ENCODE measurements at regions not wholly inside any gene's neighbourhood (a gene's known extent, or its start where the extent isn't known, plus 50 kb on each side); places are given as distances from the start of the nearest gene placed in this dataset.

GRCh38 chr3:187900993-187901755 is 155.9 kb upstream of the BCL6 start:
- Histone ChIP-seq H3K27ac (ENCODE audit: control insufficient read depth, insufficient read depth) (no peak overlapping the region), H4K20me1 (ENCODE audit: control insufficient read depth, insufficient read depth) (peaks cover 2% of the 10 kb centered on the region; the same call in 1 of the 2 replicates), H2AFZ (ENCODE audit: control insufficient read depth, low read depth, low read length) (no peak overlapping the region), H3K4me1 (ENCODE audit: control insufficient read depth, insufficient read depth, low read length) (peaks cover 16% of the 10 kb centered on the region), H3K9me3 (replicated peaks; ENCODE audit: control insufficient read depth, insufficient read depth, low read length) (no peaks in the 10 kb centered on the region; the same call in 2 of the 3 replicates), H3K4me3 (no peak overlapping the region), H3K9ac (ENCODE audit: control insufficient read depth, insufficient read depth, low read length) (no peak overlapping the region), H3K4me2 (ENCODE audit: control insufficient read depth, insufficient read depth) (peak overlapping the region; percentile 40), H3K27me3 (replicated peaks in 1 of 2; ENCODE audit: control insufficient read depth in 2 of 2, insufficient read depth in 2 of 2, low read length in 1 of 2) (peaks cover 4 to 18% of the 10 kb centered on the region in 2 experiments), H3K79me2 (ENCODE audit: control insufficient read depth, insufficient read depth, low read length) (no peaks in the 10 kb centered on the region), H3K36me3 (ENCODE audit: control insufficient read depth in 2 of 2, insufficient read depth in 2 of 2, low read length in 1 of 2) (no peaks in the 10 kb centered on the region)
- in situ Hi-C loops (cut with MboI) (no loop called here), intact Hi-C loops (cut with micrococcal nuclease; ENCODE audit: unreplicated experiment) (loop anchor here (5.0 kb wide), 1 partner anchor 154 kb away; the partner anchor contains the start of gene BCL6)
- TF ChIP-seq, protein P1, sequence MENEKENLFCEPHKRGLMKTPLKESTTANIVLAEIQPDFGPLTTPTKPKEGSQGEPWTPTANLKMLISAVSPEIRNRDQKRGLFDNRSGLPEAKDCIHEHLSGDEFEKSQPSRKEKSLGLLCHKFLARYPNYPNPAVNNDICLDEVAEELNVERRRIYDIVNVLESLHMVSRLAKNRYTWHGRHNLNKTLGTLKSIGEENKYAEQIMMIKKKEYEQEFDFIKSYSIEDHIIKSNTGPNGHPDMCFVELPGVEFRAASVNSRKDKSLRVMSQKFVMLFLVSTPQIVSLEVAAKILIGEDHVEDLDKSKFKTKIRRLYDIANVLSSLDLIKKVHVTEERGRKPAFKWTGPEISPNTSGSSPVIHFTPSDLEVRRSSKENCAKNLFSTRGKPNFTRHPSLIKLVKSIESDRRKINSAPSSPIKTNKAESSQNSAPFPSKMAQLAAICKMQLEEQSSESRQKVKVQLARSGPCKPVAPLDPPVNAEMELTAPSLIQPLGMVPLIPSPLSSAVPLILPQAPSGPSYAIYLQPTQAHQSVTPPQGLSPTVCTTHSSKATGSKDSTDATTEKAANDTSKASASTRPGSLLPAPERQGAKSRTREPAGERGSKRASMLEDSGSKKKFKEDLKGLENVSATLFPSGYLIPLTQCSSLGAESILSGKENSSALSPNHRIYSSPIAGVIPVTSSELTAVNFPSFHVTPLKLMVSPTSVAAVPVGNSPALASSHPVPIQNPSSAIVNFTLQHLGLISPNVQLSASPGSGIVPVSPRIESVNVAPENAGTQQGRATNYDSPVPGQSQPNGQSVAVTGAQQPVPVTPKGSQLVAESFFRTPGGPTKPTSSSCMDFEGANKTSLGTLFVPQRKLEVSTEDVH (IDR thresholded peaks at IDR 0.05; ENCODE audit: low read depth, partially characterized antibody), result no peak
- TF ChIP-seq EED (IDR thresholded peaks at IDR 0.05; ENCODE audit: low read depth) (0 out of 2 replicates have a peak, but pooled peaks have one; percentile 40), ZBED1 (IDR thresholded peaks at IDR 0.05; ENCODE audit: borderline replicate concordance) (no peak), IRF4 (IDR thresholded peaks at IDR 0.05; ENCODE audit: low read depth, low read length) (0 out of 2 replicates have a peak, but pooled peaks have one; percentile 34), NFIC (IDR thresholded peaks at IDR 0.05; ENCODE audit: low read depth, low read length) (peak; percentile 31; the same call in 1 of the 2 replicates), POLR2AphosphoS5 (IDR thresholded peaks at IDR 0.05; ENCODE audit: low read length) (no peak), NR2F1 (conservative IDR thresholded peaks at IDR 0.05) (0 out of 2 replicates have a peak, but pooled peaks have one; percentile 39), RUNX3 (IDR thresholded peaks at IDR 0.05; ENCODE audit: low read length) (peak; percentile 32; the same call in 1 of the 2 replicates), JUNB (IDR thresholded peaks at IDR 0.05) (peak; percentile 86), BCL11A (IDR thresholded peaks at IDR 0.05; ENCODE audit: low read depth, low read length) (peak; percentile 50; the same call in 1 of the 2 replicates), CREM (IDR thresholded peaks at IDR 0.05; ENCODE audit: low read depth) (peak; percentile 54; the same call in 1 of the 2 replicates)
- TF ChIP-seq, protein P2, sequence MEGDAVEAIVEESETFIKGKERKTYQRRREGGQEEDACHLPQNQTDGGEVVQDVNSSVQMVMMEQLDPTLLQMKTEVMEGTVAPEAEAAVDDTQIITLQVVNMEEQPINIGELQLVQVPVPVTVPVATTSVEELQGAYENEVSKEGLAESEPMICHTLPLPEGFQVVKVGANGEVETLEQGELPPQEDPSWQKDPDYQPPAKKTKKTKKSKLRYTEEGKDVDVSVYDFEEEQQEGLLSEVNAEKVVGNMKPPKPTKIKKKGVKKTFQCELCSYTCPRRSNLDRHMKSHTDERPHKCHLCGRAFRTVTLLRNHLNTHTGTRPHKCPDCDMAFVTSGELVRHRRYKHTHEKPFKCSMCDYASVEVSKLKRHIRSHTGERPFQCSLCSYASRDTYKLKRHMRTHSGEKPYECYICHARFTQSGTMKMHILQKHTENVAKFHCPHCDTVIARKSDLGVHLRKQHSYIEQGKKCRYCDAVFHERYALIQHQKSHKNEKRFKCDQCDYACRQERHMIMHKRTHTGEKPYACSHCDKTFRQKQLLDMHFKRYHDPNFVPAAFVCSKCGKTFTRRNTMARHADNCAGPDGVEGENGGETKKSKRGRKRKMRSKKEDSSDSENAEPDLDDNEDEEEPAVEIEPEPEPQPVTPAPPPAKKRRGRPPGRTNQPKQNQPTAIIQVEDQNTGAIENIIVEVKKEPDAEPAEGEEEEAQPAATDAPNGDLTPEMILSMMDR (IDR thresholded peaks at IDR 0.05 in 2 of 3, conservative IDR thresholded peaks at IDR 0.05 in 1 of 3; ENCODE audit: control insufficient read depth in 2 of 3, extremely low read depth in 1 of 3, insufficient read depth in 1 of 3, low read depth in 3 of 3, low read length in 3 of 3), result no peak
- no TSS peak for BruUV-seq (replicated peaks)
- ChIA-PET SMC1A (ENCODE audit: uncharacterized antibody, unreplicated experiment) (interaction anchor here (1.1 to 3.0 kb wide), 3 partner anchors 152 to 160 kb away, joined by 3 to 11 read pairs (median 6); no protein-coding TSS in a partner anchor), RAD21 (ENCODE audit: unreplicated experiment) (interaction anchor here (1.4 kb wide), 1 partner anchor 156 kb away, joined by 4 read pairs; the partner anchor contains the start of gene BCL6), CTCF (interaction anchor here (0.6 kb wide), 1 partner anchor 153 kb away, joined by 3 read pairs; no protein-coding TSS in a partner anchor), POLR2A (interaction anchor here (1.2 kb wide), 1 partner anchor 17 kb away, joined by 3 read pairs; no protein-coding TSS in a partner anchor)
- ATAC-seq (peak; percentile 80), FAIRE-seq (no peak), DNase-seq (ENCODE audit: low read depth, low spot score) (no peak)
- WGBS (ENCODE audit: insufficient coverage, insufficient replicate concordance, low lambda C conversion rate, missing lambda C conversion rate), result 0% methylated on average over 4 of the region's 4 CpGs
